T-helper 2 cell treated with Interferon-gamma antibody and Interleukin-4, amounts not matched to agents 5 μg/mL and 100 μg/mL, for 36 hours (primary cell): ENCODE measurements at regions not wholly inside any gene's neighbourhood (a gene's known extent, or its start where the extent isn't known, plus 50 kb on each side); places are given as distances from the start of the nearest gene placed in this dataset.
"Not testable (repeated sequence)": the region's sequence is repeated elsewhere in the genome, so short reads cannot be mapped to it uniquely, and the experiment has no call there.

Experiments
- DNase-seq: peaks from one replicate; pipeline ENCODE4 v3.0.0; 2021; ENCODE audit warnings: low spot score
- H3K27ac Mint-ChIP-seq: one replicate; pipeline ENCODE4 v1.8.0; 2021; ENCODE audit warnings: mild to moderate bottlenecking, mixed read lengths
- H3K27me3 Mint-ChIP-seq: one replicate; pipeline ENCODE4 v1.8.0; 2021; ENCODE audit warnings: low read depth, mixed read lengths
- H3K36me3 Mint-ChIP-seq: one replicate; pipeline ENCODE4 v1.8.0; 2021; ENCODE audit warnings: low read depth, mixed read lengths
- H3K4me1 Mint-ChIP-seq: one replicate; pipeline ENCODE4 v1.8.0; 2021; ENCODE audit warnings: low read depth, mixed read lengths
- H3K4me3 Mint-ChIP-seq: one replicate; pipeline ENCODE4 v1.8.0; 2022; ENCODE audit warnings: mild to moderate bottlenecking, moderate library complexity, mixed read lengths
- H3K9me3 Mint-ChIP-seq: one replicate; pipeline ENCODE4 v1.8.0; 2021; ENCODE audit warnings: mixed read lengths

DNA sequence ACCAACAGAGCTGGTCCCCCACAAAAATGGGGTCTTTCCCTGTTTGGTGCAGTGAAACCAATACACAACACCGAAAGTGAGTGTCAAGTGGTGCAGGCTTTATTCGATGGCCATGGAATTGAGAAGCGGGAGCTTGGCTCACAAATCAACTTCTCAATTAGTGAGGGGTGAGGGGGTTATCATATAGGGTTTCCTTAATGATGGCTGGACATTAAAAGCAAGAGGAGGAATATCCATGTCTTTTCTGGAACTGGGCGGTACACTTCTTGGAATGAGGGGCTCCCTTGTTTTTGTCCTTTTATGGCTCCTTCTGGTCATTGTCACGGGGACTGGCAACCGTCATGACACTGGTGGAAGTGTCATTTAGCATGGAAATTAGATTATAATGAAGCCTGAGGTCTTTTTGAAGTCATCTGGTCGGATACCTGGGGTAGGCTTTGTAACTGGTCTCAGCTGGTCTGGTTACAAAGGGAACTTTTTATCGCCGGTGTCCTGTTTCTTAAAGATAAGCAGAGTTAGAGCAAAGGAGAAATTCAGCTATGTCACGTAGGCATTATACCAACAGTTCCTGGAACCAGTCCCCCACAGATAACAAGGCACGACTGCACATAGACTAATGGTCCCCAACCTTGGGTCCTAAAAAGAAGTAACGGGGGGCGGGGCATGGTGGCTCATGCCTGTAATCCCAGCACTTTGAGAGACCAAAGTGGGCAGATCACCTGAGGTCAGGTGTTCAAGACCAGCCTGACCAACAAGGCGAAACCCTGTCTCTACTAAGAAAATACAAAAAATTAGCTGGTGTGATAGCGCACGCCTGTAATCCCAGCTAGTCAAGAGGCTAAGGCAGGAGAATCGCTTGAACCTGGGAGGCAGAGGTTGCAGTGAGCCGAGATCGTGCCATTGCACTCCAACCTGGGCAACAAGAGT is 93.5 kb upstream of the NDUFV2 start:
- no peaks in the 10 kb centered on the region for H3K4me1 Mint-ChIP-seq

DNA sequence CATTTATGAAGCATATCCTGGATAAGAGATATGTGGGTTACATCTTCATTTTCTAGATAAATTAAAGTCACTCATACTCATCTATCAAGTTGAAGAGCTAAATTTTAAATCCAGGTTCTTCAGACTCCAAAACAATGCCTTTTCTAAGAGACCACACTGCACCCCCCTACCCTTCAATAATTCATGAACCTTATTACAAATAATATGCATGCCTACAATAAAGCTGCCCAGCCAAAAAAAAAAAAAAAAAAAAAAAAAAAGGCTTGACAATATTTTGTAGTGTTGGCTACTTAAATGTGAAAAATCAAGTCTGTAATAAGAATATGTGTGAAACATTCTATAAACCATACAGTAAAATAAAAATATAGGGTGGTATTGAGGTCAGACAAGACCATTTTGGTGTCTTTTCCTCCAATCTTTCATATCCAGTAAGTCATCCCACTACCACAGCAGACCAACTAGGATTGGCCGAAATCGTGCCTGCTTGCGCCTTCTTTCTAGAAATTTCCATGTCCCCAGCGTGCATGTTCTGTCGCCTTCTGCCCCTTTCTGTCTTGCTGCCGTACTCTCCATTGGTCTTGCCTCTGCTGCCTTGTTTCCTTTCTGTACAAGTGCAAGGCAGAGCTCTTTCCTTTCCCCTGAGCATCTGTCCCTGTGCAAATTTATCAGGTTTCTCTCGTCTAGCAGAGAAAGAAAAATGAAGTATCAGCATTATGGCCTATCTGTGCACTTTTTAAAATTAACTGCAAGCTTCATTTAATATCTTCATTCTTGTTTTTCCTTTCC is 92.6 kb upstream of the NDUFV2 start:
- no peak overlapping the region for H3K27ac Mint-ChIP-seq
- no peaks in the 10 kb centered on the region for H3K36me3 Mint-ChIP-seq
- no peak for DNase-seq
- no peaks in the 10 kb centered on the region for H3K4me1 Mint-ChIP-seq
- no peaks in the 10 kb centered on the region for H3K9me3 Mint-ChIP-seq
- H3K4me3 Mint-ChIP-seq: no peak overlapping the region
- H3K27me3 Mint-ChIP-seq: peaks cover 4% of the 10 kb centered on the region

More for the DNA sequence above, 93.5 kb upstream of the NDUFV2 start:
- Mint-ChIP-seq H3K27ac (no peak overlapping the region), H3K27me3 (peaks cover 4% of the 10 kb centered on the region), H3K4me3 (no peak overlapping the region), H3K36me3 (no peaks in the 10 kb centered on the region), H3K9me3 (no peaks in the 10 kb centered on the region)
- no peak for DNase-seq

- Mint-ChIP-seq H3K27ac (no peak overlapping the region), H3K9me3 (no peaks in the 10 kb centered on the region), H3K27me3 (peaks cover 4% of the 10 kb centered on the region)
These were observed 91.1 kb upstream of the NDUFV2 start for GRCh38 chr18:9011431-9011830.

DNA sequence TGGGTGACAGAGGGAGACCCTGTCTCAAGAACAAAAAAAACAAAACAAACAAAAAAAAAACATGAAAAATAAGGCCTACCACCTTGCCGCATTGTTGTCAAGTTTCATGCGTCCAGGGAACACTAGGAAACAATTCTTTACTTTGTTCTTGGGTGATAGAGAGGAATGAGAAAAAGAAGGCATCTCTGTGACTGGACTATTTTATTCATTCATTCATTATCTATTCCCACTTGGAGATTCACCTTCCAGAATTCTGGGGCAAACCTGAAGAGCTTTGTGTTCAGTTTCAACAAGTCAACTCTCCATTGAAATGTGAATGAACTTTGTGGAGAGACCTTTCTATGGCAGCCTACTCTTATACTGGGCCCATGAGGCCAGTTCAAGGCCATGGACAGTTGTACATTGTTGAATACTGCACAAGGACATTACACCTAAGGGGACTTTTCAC is 88.5 kb upstream of the NDUFV2 start:
- no peak overlapping the region for H3K27ac Mint-ChIP-seq
- H3K4me3 Mint-ChIP-seq: no peak overlapping the region
- no peaks in the 10 kb centered on the region for H3K9me3 Mint-ChIP-seq
- H3K4me1 Mint-ChIP-seq: peaks cover 18% of the 10 kb centered on the region
- no peak for DNase-seq
- peaks cover 2% of the 10 kb centered on the region for H3K27me3 Mint-ChIP-seq
- no peaks in the 10 kb centered on the region for H3K36me3 Mint-ChIP-seq

More at GRCh38 chr18:9011431-9011830, 91.1 kb upstream of the NDUFV2 start:
- no peak overlapping the region for H3K4me3 Mint-ChIP-seq
- no peak for DNase-seq
- no peaks in the 10 kb centered on the region for H3K4me1 Mint-ChIP-seq
- no peaks in the 10 kb centered on the region for H3K36me3 Mint-ChIP-seq

DNA sequence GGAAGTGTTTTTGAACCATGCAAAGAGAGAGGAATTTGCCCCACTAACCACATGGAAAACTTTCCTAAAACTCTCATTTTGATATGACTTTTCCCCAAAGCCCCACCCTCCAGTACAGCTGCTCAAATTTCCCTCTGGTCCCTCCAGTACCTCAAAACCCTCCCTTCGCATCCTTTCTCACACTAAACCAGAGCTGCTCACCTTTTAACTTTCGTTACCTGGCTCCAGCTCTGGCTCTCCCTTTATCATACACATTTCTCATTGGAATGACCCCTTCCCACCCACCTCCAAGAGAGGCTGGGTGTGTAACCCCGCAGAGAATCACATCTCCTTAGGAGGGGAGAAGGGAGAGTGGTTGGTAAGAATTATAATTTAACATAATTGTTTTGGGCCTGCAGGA is 86.8 kb upstream of the NDUFV2 start:
- H3K27me3 Mint-ChIP-seq: no peaks in the 10 kb centered on the region
- no peak overlapping the region for H3K27ac Mint-ChIP-seq
- no peaks in the 10 kb centered on the region for H3K9me3 Mint-ChIP-seq
- no peak for DNase-seq
- no peaks in the 10 kb centered on the region for H3K36me3 Mint-ChIP-seq
- peaks cover 20% of the 10 kb centered on the region for H3K4me1 Mint-ChIP-seq
- H3K4me3 Mint-ChIP-seq: no peak overlapping the region

DNA sequence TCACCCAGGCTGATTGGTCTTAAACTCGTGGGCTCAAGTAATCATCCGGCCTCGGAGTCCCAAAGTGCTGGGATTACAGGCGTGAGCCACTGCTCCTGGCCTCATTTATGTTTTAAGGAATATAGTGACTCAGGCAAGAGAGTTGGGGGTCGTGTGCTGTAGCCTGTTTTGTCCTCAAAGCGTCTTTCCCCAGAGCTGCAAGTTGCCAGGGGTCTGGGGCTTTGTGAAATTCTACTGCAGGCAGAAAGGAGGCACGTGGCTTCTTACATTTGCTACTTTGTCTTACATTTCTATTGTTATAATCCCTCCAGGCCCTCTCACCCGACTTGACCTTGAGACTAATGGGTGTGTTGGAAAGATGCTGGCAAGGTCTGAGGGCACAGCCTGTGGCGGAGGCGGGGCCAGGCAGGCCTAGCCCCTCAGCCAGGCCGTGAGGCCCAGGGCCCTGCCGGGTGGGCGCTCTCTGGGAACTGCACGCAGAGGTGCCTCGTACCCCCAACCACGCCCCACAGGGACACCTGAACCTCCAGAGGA is 85.8 kb upstream of the NDUFV2 start:
- DNase-seq: no peak
- peak overlapping the region; percentile 63 for H3K27ac Mint-ChIP-seq
- H3K36me3 Mint-ChIP-seq: no peaks in the 10 kb centered on the region
- H3K27me3 Mint-ChIP-seq: no peaks in the 10 kb centered on the region
- H3K4me1 Mint-ChIP-seq: peaks cover 20% of the 10 kb centered on the region
- peak overlapping the region; percentile 66 for H3K4me3 Mint-ChIP-seq
- no peaks in the 10 kb centered on the region for H3K9me3 Mint-ChIP-seq

GRCh38 chr18:9017167-9017904 is 85.2 kb upstream of the NDUFV2 start:
- DNase-seq: peak; percentile 84
- no peaks in the 10 kb centered on the region for H3K36me3 Mint-ChIP-seq
- peak overlapping the region; percentile 63 for H3K27ac Mint-ChIP-seq
- peaks cover 20% of the 10 kb centered on the region for H3K4me1 Mint-ChIP-seq
- H3K9me3 Mint-ChIP-seq: no peaks in the 10 kb centered on the region
- peak overlapping the region; percentile 66 for H3K4me3 Mint-ChIP-seq
- no peaks in the 10 kb centered on the region for H3K27me3 Mint-ChIP-seq

DNA sequence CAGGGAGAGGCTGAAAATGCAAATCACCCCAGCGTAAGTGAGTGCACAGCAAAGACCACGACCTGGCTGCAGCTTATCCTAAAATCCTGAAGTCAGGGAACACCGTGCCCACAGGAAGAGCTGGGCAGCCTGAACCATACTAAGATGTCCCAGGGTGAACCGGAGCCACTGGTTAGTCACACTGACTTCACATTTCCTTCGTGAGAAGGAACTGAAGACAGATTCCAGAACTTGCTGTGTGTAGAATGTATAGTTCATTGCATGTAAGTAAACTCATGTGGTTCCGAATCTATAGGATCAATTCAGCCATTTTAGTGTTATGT is 84.6 kb upstream of the NDUFV2 start:
- Mint-ChIP-seq H3K36me3 (no peaks in the 10 kb centered on the region), H3K4me3 (peak overlapping the region; percentile 66), H3K27ac (no peak overlapping the region), H3K9me3 (no peaks in the 10 kb centered on the region), H3K4me1 (peaks cover 20% of the 10 kb centered on the region), H3K27me3 (no peaks in the 10 kb centered on the region)
- DNase-seq: no peak

DNA sequence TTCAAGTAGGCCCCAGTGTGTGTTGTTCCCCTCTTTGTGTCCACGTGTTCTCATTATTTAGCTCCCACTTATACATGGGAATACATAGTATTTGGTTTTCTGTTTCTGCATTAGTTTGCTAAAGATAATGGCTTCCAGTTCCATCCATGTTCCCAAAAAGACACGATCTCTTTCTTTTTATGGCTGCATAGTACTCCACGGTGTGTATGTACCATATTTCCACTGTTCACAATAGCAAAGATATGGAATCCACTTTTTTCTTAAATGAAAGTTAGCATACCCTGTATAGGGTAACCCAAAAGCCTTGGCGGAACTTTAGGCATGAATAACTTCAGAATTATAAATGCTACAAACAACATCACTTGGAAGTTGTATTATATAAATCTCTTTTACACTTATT is 83.4 kb upstream of the NDUFV2 start:
- Mint-ChIP-seq H3K27ac (no peak overlapping the region), H3K9me3 (no peaks in the 10 kb centered on the region), H3K27me3 (no peaks in the 10 kb centered on the region), H3K4me1 (peaks cover 20% of the 10 kb centered on the region), H3K4me3 (no peak overlapping the region), H3K36me3 (no peaks in the 10 kb centered on the region)
- no peak for DNase-seq

DNA sequence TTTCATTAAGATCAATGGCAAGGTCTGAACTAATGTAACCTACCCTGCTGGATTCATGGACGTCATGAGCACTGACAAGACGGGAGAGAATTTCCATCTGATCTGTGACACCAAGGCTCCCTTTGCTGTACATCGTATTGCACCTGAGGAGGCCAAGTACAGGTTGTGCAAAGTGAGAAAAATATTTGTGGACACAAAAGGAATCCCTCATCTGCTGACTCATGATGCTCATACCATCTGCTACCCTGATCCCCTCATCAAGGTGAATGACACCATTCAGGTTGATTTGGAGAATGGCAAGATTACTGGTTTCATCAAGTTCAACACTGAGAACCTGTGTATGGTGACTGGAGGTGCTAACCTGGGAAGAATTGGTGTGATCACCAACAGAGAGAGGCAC is 82.3 kb upstream of the NDUFV2 start:
- no peaks in the 10 kb centered on the region for H3K9me3 Mint-ChIP-seq
- peaks cover 2% of the 10 kb centered on the region for H3K27me3 Mint-ChIP-seq
- H3K4me1 Mint-ChIP-seq: peaks cover 20% of the 10 kb centered on the region
- no peak overlapping the region for H3K4me3 Mint-ChIP-seq
- no peaks in the 10 kb centered on the region for H3K36me3 Mint-ChIP-seq
- DNase-seq: no peak
- no peak overlapping the region for H3K27ac Mint-ChIP-seq

- H3K27ac Mint-ChIP-seq: no peak overlapping the region
- DNase-seq: no peak
- H3K27me3 Mint-ChIP-seq: peaks cover 5% of the 10 kb centered on the region
- H3K4me1 Mint-ChIP-seq: peaks cover 20% of the 10 kb centered on the region
- no peaks in the 10 kb centered on the region for H3K9me3 Mint-ChIP-seq
- no peak overlapping the region for H3K4me3 Mint-ChIP-seq
- H3K36me3 Mint-ChIP-seq: no peaks in the 10 kb centered on the region
These were observed 81.0 kb upstream of the NDUFV2 start for GRCh38 chr18:9021458-9021857.

DNA sequence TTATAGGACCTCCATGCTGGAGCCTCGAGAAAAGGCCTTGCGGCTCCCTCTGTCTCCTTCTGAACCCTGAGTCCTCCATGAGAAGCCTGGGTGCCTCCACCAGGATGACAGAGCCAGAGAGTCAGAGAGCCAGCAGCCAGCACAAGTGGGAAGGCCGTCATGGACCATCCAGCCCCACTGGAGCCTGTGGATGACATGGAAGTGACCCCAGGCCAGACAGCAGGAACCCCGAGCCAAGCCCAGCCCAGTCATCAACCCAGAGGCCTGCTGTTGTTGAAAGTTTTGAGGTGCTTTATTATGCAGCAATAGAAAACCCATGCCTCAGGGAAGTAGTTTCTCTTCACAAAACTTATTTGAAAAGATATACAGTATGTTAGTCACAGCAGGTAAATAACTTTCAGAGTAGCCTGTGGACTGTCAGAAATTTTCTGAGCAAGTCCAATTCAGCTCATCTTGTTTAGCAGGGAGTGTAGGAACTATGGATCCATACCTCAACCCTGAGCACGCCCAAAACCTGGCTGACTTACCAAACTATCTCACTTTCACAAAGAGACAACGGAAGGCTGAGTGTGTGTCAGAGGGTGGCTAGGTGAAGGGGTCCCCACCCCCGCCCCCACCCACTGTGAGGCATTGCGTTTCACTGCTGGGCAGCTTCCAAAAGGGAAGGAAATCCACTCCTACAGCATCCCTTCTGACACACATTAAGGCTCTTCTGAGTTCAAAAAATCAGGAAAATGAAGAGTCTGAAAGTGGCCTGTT is 79.9 kb upstream of the NDUFV2 start:
- Mint-ChIP-seq H3K4me3 (no peak overlapping the region), H3K4me1 (peaks cover 14% of the 10 kb centered on the region), H3K36me3 (no peaks in the 10 kb centered on the region), H3K9me3 (no peaks in the 10 kb centered on the region), H3K27me3 (peaks cover 9% of the 10 kb centered on the region), H3K27ac (no peak overlapping the region)
- no peak for DNase-seq

- not testable (repeated sequence) for H3K4me3 Mint-ChIP-seq, H3K9me3 Mint-ChIP-seq, H3K27ac Mint-ChIP-seq, H3K27me3 Mint-ChIP-seq, H3K36me3 Mint-ChIP-seq, H3K4me1 Mint-ChIP-seq, DNase-seq
These were observed 78.4 kb upstream of the NDUFV2 start for GRCh38 chr18:9024031-9024646.
